ENCODE measurements at regions not wholly inside any gene's neighbourhood (a gene's known extent, or its start where the extent isn't known, plus 50 kb on each side); places are given as distances from the start of the nearest gene placed in this dataset.

DNA sequence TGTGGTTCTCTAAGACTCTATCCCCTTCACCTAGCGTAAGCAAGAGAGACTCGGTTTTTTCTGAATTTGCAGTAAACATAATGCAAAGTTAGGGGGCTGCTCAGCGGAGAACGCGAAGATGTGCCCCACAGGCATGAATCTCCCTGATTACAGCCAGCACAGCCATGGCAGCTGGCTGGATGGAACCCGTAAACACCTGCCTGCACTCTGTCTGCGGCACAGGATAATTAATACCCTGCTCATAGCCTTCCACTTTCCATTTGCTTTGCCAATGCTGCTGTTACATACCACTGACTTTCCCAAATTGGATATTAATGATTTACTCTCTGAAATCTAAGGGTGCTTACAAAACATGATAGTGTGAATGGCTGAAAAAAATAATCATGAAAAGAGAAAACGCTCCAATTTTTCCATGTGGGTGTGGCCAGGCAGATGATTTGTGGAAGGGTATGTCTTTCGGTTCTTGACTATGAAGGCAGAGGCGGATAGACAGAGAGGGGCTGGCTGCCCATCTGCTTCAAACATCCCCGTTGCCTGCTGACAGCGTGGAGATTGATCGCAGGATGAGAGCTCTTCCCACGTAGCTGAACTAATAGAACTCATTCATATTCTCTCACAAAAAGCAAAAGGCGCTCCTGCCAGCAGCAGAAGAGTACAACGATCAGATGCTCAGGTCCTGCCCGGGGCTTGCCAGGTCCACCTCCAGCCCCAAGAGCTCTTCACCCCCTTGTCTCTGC is 193.2 kb upstream of the GHITM start:
- TF ChIP-seq, protein P1, sequence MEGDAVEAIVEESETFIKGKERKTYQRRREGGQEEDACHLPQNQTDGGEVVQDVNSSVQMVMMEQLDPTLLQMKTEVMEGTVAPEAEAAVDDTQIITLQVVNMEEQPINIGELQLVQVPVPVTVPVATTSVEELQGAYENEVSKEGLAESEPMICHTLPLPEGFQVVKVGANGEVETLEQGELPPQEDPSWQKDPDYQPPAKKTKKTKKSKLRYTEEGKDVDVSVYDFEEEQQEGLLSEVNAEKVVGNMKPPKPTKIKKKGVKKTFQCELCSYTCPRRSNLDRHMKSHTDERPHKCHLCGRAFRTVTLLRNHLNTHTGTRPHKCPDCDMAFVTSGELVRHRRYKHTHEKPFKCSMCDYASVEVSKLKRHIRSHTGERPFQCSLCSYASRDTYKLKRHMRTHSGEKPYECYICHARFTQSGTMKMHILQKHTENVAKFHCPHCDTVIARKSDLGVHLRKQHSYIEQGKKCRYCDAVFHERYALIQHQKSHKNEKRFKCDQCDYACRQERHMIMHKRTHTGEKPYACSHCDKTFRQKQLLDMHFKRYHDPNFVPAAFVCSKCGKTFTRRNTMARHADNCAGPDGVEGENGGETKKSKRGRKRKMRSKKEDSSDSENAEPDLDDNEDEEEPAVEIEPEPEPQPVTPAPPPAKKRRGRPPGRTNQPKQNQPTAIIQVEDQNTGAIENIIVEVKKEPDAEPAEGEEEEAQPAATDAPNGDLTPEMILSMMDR (IDR thresholded peaks at IDR 0.05): no peak
- no peak for TF ChIP-seq HDAC2 (IDR thresholded peaks at IDR 0.05)

All from A549 (cell line).